ENCODE measurements at regions not wholly inside any gene's neighbourhood (a gene's known extent, or its start where the extent isn't known, plus 50 kb on each side); places are given as distances from the start of the nearest gene placed in this dataset.
"Not testable (repeated sequence)": the region's sequence is repeated elsewhere in the genome, so short reads cannot be mapped to it uniquely, and the experiment has no call there.

- no TSS peak for BruUV-seq (replicated peaks)
- intact Hi-C loops (cut with micrococcal nuclease; ENCODE audit: unreplicated experiment), result no loop called here
- no peak overlapping the region for H3K4me3 Mint-ChIP-seq (ENCODE audit: low read depth, unreplicated experiment)
- no peak overlapping the region for H3K27ac Mint-ChIP-seq (ENCODE audit: unreplicated experiment)
- no peaks in the 10 kb centered on the region for H3K4me1 Mint-ChIP-seq (ENCODE audit: low read depth, unreplicated experiment)
- no peaks in the 10 kb centered on the region for H3K9me3 Mint-ChIP-seq (ENCODE audit: low read depth, unreplicated experiment)
- TF ChIP-seq CTCF (IDR thresholded peaks at IDR 0.05; ENCODE audit: unreplicated experiment), result no peak
- no peaks in the 10 kb centered on the region for H3K36me3 Mint-ChIP-seq (ENCODE audit: insufficient read depth, unreplicated experiment)
- no peak for DNase-seq
- CTCF ChIA-PET, result no interaction called here
- H3K27me3 Mint-ChIP-seq (ENCODE audit: unreplicated experiment), result peaks cover 15% of the 10 kb centered on the region
These were observed 95.7 kb downstream of the SH2D1A start for GRCh38 chrX:124441971-124442590.

DNA sequence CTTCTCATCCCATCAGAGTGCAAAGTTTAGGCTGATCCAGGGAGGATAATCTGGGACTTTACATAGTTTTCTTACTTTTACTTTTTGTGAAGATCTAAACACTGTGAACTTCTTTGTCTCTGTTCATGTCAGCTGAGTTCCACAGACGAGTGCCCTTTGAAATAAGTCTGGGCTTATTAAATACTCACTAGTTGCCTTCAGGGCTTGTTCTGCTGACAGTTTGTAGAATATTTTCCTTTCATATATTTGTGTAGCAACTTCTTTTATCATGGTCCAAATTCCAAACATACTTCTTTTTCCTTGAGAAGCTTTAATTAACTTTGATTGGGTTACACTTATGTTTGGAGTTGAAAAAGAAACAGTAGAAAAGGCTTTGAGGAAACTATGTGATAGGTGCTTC lies 109.6 kb downstream of the SH2D1A start:
- H3K4me1 Mint-ChIP-seq (ENCODE audit: low read depth, unreplicated experiment), result no peaks in the 10 kb centered on the region
- no peak overlapping the region for H3K4me3 Mint-ChIP-seq (ENCODE audit: low read depth, unreplicated experiment)
- H3K27ac Mint-ChIP-seq (ENCODE audit: unreplicated experiment), result no peak overlapping the region
- no peaks in the 10 kb centered on the region for H3K27me3 Mint-ChIP-seq (ENCODE audit: unreplicated experiment)
- H3K9me3 Mint-ChIP-seq (ENCODE audit: low read depth, unreplicated experiment), result no peaks in the 10 kb centered on the region
- no peak for DNase-seq
- intact Hi-C loops (cut with micrococcal nuclease; ENCODE audit: unreplicated experiment), result no loop called here
- no peak for TF ChIP-seq CTCF (IDR thresholded peaks at IDR 0.05; ENCODE audit: unreplicated experiment)
- no peaks in the 10 kb centered on the region for H3K36me3 Mint-ChIP-seq (ENCODE audit: insufficient read depth, unreplicated experiment)
- no TSS peak for BruUV-seq (replicated peaks)
- CTCF ChIA-PET, result no interaction called here

- CTCF ChIA-PET; H3K4me1 Mint-ChIP-seq (ENCODE audit: low read depth, unreplicated experiment); DNase-seq; intact Hi-C loops (cut with micrococcal nuclease; ENCODE audit: unreplicated experiment); BruUV-seq (replicated peaks); H3K27ac Mint-ChIP-seq (ENCODE audit: unreplicated experiment); H3K36me3 Mint-ChIP-seq (ENCODE audit: insufficient read depth, unreplicated experiment); H3K27me3 Mint-ChIP-seq (ENCODE audit: unreplicated experiment); H3K9me3 Mint-ChIP-seq (ENCODE audit: low read depth, unreplicated experiment); H3K4me3 Mint-ChIP-seq (ENCODE audit: low read depth, unreplicated experiment): not testable (repeated sequence)
These were observed 113.5 kb downstream of the SH2D1A start for GRCh38 chrX:124459851-124460250.

DNA sequence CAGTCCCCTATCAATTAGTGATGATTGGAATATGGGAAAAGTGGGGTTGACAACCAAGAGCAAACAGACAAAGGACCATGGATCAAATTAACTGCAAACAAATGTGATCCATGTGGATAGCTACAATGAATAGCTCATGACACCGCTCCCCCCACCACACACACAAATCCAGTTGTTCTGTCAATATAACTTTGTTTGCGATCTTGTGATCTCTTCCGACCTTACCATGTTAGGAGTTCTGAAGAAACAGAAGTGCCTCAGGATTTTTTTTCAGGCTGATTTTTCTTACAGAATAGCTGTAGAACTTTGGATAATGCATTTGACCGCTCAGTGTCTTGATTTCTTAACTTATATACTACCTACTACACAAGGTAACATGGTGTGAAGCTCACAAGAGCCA lies 116.6 kb downstream of the SH2D1A start:
- Mint-ChIP-seq H3K27ac (ENCODE audit: unreplicated experiment) (no peak overlapping the region), H3K27me3 (ENCODE audit: unreplicated experiment) (no peaks in the 10 kb centered on the region), H3K36me3 (ENCODE audit: insufficient read depth, unreplicated experiment) (no peaks in the 10 kb centered on the region), H3K9me3 (ENCODE audit: low read depth, unreplicated experiment) (no peaks in the 10 kb centered on the region), H3K4me1 (ENCODE audit: low read depth, unreplicated experiment) (no peaks in the 10 kb centered on the region), H3K4me3 (ENCODE audit: low read depth, unreplicated experiment) (no peak overlapping the region)
- DNase-seq, result no peak
- intact Hi-C loops (cut with micrococcal nuclease; ENCODE audit: unreplicated experiment), result no loop called here
- no TSS peak for BruUV-seq (replicated peaks)
- CTCF ChIA-PET, result no interaction called here
- no peak for TF ChIP-seq CTCF (IDR thresholded peaks at IDR 0.05; ENCODE audit: unreplicated experiment)

DNA sequence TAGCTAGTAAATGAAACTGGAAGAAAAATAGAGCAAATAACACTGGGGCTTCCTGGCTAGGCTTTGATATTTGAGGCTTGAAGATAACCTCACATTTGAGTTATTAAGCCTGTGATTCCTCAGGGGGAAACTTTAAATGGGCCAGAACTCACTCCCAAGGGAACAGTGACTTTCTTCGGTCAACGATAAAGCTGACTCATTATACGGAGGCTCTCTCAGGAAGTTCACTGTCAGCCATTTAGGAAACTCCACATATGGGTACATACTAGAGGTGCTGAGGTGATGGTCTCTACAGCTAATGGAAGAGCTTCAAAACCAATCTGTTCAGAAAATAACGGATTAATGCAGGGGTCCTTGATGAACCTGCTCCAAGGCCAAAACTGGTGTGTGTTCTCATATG lies 120.8 kb downstream of the SH2D1A start:
- Mint-ChIP-seq H3K27ac (ENCODE audit: unreplicated experiment) (no peak overlapping the region), H3K9me3 (ENCODE audit: low read depth, unreplicated experiment) (no peaks in the 10 kb centered on the region), H3K27me3 (ENCODE audit: unreplicated experiment) (no peaks in the 10 kb centered on the region), H3K4me3 (ENCODE audit: low read depth, unreplicated experiment) (no peak overlapping the region), H3K4me1 (ENCODE audit: low read depth, unreplicated experiment) (no peaks in the 10 kb centered on the region), H3K36me3 (ENCODE audit: insufficient read depth, unreplicated experiment) (no peaks in the 10 kb centered on the region)
- intact Hi-C loops (cut with micrococcal nuclease; ENCODE audit: unreplicated experiment), result no loop called here
- DNase-seq, result no peak
- no peak for TF ChIP-seq CTCF (IDR thresholded peaks at IDR 0.05; ENCODE audit: unreplicated experiment)
- CTCF ChIA-PET, result interaction anchor here (0.6 kb wide), 1 partner anchor 193 kb away, joined by 3 read pairs; no protein-coding TSS in a partner anchor
- BruUV-seq (replicated peaks), result no TSS peak
